HG02870 (cell line): ENCODE measurements at regions not wholly inside any gene's neighbourhood (a gene's known extent, or its start where the extent isn't known, plus 50 kb on each side); places are given as distances from the start of the nearest gene placed in this dataset.
"Not testable (repeated sequence)": the region's sequence is repeated elsewhere in the genome, so short reads cannot be mapped to it uniquely, and the experiment has no call there.

Source experiments
- ATAC-seq: cut with Tn5 transposase; IDR thresholded peaks from one replicate; pipeline ENCODE4 v1.9.1; 2021; ENCODE audit warnings: mild to moderate bottlenecking, moderate library complexity; ENCODE audit not compliant: unreplicated experiment

DNA sequence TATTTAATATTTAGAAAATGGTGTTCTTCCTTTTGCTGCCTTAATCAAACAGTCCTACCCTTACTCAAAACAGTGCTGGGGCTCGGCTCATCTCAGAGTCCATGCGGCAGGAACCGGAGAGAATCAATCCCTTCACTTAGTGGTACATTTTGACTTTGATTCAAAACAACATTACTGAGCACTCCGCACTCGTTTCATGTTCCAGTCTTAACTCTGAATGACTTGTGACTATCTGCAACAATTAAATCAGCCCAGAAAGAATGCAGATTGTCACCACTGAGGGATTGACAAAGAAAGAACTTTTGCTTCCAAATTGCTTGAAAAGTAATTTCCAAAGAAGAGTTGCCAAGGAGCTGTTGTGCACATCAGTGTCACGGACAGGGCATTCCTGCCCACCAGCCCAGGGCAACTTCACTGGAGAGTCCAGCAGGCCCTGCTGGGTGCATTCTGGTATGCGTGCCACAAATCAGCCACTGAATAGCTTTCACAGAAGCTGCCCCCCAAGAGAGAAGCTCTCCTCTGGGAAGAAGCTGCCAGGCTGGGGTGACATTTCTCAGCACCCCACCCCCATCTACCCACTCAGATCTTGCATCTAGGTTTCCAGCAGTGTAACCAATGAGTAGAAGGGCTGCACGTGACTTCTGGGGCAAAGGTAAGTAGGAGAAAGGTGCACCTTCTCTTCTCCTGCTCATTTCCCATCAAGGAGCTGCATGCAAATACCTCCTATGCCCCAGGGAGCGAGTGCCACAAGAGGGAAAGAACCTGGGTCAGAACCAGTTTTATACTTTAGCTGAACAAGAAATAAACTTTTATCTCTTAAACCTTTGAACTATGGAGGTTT, 84.6 kb upstream of the ATP8B1 start:
- ATAC-seq, result no peak

DNA sequence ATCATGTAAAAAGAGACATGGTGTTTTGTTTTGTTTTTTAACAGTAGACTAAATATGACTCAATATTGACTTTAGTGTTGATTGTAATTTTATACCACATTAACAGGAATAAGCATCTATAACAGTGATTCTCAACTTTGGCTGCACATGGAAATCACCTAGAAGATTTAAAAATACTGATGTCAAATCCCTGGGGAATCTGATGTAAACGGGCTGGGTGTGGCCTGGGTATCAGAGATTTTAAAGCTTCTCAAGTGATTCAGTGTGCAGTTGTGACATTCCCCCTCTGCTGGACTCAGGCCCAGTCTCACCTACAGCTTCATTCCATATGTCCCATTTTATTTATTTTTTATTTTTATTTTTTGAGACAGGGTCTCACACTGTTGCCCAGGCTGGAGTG, 82.8 kb upstream of the ATP8B1 start:
- no peak for ATAC-seq

DNA sequence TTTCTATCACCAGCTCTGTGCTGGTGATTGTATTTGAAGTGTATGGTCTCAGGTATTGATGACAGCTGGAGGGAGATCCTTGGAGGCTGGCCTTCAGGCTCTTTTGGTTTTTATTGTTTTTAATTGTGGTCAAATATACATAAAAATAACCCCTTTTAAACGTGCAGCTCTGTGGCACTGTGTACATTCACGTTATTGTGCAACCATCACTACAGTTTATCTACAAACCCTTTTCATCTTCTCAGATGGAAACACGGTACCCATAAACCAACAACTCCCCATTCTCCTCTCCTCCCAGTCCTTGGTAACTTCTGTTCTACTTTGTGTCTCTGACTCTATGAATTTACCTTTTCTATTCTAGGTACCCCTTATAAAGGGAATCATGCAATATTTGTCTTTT, 79.3 kb upstream of the ATP8B1 start:
- ATAC-seq, result no peak

DNA sequence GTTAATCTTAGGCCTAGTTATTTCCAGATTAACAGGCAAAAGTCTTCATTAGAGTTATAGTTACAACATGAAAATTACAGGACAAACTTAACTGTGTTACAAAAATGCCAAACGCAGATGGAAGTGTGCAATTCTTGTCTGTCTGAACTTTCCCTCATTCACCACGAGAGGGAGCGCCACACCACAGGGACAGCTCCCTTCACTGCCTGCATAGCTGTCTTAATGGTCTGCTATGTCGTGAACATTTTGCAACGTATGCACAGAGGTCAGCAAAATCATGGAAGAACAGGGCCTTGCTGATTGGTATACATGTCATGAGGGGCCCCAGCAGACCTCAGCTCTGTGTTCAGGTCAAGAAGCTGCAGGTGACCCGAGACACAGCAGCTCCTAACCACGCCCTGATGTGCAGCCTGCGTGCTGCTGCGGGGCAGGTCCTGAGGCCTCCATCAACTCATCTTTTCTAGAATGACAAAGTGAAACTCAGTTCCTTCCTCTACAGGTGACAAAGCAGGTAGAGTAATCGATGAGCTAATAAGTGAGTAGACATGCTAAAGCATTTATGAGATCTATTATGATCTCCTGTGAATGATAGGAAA, 78.8 kb upstream of the ATP8B1 start:
- peak; percentile 75 for ATAC-seq

DNA sequence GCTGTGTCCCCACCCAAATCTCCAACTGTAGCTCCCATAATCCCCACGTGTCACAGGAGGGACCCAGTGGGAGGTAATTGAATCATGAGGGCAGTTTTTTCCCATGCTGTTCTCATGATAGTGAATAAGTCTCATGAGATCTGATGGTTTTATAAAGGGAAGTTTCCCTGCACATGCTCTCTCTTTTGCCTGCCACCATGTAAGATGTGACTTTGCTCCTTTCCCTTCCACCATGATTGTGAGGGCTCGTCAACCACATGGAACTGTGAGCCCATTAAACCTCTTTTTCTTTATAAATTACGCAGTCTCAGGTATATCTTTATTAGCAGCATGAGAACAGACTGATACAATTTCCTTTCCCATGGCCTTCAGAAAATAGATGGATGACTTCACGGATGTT, 76.8 kb upstream of the ATP8B1 start:
- ATAC-seq, result not testable (repeated sequence)

DNA sequence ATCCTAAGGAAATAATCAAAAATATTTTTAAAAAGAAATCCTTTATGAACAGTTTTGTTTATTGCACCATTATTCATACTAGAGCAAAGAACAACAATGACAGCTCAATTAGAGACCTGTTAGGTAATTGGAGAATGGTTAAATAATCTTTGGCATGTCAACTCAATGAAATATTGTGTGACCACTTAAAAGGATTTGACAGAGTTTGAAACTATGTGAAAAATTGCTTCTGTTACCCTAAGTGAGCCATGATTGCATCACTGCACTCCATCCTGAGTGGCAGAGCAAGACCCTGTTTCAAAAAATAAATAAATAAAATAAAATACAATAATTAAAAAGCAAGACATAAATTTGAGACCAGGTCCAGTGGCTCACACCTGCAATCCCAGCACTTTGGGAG, 66.1 kb upstream of the ATP8B1 start:
- ATAC-seq, result no peak

DNA sequence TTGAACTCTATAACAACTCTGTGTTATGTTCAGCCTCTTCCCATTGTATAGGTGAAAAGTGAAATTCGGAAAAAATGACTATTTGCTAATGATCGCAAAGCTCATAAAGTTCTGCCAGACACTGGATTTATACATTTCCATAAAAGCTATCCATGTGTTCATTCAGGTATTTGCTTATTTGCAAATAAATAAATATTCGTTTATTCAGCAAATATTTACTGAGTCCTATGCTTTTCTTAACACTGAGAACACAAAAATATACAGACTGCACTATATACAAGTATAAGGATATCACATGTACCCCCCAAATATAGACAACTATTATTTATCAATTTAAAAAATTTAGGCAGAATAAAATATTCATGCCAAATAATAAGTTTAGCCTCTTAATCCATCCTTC, 63.2 kb upstream of the ATP8B1 start:
- no peak for ATAC-seq

DNA sequence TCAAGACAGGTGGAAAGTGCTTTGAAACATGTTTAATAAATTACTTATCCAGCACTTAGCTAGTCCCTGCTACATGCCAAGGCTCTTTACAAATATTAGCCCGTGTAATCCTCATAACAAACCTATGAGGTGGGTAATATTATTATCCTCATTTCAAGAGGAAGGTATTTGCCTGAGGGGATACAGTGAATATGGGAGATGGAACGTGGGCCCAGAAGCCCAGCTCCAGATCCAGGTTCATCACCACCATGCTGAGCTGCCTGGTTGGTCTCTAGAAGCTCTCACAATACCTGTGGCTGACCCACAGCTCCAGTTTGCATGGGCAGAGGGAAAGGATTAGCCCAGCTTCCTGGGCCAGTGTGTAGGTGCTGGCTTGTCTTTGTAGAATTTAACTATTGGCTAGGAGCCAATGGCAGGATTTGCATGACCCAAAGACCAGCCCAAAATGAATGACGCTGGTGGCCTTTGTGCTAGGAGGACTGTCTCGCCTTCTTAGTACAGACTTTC, 61.6 kb upstream of the ATP8B1 start:
- ATAC-seq, result no peak

DNA sequence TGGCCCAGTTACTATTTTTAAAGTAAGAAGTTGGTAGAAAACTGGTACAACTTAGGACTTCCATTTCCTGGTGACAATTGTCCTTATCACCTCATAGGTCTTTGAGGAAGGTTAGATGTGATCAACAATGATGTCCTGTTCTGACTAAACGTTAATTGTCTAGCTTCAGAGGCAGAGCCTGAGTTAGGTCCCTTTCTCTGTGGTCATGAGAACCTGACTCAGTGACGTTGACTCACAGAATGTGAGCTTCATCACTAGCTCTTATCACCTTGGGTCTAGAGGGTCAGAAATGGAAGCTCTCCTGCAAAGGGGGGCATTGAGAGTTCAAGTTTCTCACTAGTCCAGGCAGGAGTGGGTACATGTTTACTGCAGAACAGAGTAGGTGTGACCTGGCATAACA, 60.6 kb upstream of the ATP8B1 start:
- ATAC-seq, result no peak

DNA sequence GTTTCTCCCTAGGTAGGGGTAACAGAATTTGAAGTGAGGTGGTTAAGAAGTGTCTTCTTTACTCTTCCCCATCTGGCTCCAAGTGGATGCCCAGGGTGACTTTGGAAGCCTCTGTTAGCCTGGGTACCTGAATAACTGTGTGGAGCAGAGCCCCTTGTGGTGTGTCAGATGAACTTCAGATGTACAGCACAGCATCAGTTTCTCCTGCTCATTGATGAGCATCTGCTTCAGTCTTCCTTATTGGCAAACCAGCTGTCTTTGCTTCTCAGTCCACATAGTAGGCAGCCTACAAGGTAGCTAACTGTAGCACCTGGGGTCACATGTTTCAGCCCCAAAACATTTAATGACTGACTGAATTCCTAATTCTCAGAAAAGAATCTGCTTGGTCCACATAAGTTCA, 56.2 kb upstream of the ATP8B1 start:
- ATAC-seq, result peak; percentile 72

DNA sequence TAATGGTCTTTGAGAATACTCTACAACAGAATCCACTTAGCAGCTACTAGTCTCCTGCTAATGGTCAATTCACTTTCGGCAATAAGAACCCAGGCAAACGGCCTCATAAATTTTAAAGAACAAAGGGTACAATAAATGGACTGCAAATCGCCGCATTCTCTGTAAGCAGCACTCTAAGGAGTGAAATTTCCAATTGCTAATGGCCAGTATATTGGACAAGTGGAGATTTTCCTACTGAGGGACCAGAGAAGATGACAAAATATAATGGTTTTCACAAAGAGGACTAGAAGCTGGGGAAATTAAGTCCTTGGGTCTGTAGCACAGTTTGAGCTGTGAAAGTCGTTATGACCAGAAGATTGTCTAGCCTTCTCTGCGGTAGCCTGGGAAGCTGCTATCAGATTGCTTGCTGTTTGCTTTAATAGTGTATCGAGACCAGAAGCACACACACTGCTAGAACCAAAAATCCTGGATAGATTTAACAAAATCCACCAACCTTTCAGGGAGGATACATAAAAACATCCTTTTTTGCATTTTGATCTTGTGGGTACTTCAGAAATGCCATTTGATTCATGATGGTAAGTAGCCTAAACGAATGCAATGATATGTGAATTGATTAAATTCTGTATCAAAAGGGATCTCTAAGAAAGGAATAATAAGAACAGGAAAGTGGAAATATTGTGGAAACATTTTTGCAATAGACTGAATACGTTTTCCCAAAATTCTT, 53.6 kb upstream of the ATP8B1 start:
- ATAC-seq, result no peak

DNA sequence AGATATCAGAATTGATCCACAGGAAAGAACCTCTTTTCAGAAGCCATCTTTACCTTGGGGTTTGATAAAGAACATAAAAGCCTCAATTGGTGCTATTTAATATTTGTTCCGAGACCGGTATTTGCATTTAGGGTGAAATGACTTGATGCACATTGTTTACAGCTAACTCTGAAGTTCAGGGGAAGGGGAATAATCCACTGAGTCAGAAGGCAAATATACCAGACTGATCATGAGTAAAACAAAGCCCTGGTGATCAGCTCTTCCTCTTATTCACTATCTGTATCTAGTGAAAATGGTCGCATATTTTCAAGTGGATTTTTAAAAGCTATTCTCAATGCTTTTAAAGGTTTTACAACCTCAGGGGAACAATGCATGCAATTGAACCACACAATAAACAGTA, 53.0 kb upstream of the ATP8B1 start:
- no peak for ATAC-seq

DNA sequence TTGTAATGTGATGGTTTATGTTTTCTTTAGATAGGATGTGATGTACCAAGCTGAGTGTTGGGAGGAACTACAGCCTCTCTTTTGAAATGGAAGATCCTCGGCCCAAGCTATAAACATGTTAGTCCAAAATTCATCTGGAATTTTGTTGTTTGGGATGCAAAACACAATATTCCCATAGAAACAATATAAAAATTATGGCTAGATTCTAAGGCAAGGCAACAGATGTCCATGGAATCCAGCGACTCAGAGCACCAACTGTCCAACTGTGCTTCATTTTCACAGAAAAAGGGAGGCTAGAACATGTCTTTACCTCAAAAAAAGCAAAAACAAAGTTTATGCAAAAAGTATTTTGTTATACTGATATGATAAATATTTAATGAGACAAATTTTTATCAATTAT, 52.4 kb upstream of the ATP8B1 start:
- ATAC-seq, result no peak

DNA sequence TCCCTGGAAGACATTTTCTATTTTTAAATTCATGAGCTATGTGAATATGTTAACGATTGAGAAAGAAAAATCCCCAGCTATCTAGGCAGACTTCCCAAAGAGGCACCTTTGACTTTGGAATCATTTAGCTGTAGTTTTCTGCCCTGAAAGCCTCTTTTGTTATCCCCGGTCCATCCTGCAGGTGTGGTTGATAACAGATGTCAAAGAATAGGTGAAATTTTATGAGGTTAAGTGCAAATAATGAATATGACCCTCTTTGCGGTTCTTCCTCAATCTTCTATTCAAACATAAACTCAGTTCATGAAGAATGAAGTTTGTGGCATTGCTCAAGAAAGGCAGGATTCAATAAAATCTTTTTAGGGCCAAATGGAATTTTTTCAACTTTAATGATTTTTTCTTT, 51.6 kb upstream of the ATP8B1 start:
- no peak for ATAC-seq

DNA sequence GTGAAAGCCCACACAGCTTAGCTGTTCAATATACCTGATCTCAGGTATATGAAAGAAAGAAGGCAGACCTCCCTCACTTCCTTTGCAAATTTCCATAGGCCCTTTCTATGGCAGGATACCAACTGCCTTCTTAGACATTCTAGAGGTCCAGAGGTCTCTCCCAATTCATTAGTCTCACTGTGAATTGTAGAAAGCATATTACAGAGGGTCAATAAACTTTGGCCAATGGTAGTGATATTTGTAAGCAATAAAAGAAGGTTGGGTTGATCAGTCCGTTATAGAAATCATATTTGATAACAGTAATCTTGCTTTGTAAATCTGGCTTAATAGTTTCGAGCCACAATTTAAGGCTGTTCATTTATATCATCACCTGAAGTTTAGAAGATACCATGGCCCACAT, 50.7 kb upstream of the ATP8B1 start:
- ATAC-seq, result no peak

DNA sequence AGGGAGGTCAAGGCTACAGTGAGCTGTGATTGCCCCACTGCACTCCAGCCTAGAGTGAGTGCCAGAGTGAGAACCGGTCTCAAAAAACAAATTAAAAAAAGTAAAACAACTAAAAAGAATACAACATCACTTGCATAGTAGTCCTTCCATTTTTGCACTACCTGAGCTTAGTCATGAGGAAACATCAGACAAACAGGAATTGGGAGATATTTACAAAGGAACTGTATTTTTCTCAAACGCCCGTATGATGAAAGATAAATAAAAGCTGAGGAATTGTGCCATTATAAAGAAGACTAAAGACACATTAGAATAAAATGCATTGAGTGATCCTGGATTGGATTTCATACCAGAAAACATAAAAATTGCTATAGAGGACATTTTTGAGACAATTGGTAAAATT, 50.0 kb upstream of the ATP8B1 start:
- ATAC-seq, result no peak
